GM21825 (cell line): ENCODE measurements at regions not wholly inside any gene's neighbourhood (a gene's known extent, or its start where the extent isn't known, plus 50 kb on each side); places are given as distances from the start of the nearest gene placed in this dataset.
"Not testable (repeated sequence)": the region's sequence is repeated elsewhere in the genome, so short reads cannot be mapped to it uniquely, and the experiment has no call there.

ENCODE experiments used
- ATAC-seq: cut with Tn5 transposase; IDR thresholded peaks from one replicate; pipeline ENCODE4 v1.9.1; 2021; ENCODE audit warnings: mild to moderate bottlenecking, moderate library complexity; ENCODE audit not compliant: unreplicated experiment

DNA sequence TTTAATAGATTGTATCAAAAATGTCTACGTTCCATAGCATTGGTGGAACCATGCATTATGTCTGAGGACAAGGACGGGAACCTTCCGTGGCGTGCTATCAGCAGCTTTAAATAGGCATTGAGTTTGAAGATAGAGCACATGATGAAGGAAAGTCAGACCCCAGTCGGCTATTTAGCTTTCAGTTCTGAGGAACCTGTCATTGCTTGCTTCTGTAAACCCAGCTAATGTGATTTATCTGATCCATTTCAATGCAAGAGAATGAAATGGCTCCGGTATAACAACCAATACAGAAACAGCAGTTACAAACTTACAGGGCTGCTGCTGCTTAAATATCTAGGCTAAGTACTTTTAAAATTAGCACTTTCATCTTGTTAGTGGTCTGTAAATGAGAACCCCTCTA, 503.3 kb downstream of the RNF144A start:
- no peak for ATAC-seq

DNA sequence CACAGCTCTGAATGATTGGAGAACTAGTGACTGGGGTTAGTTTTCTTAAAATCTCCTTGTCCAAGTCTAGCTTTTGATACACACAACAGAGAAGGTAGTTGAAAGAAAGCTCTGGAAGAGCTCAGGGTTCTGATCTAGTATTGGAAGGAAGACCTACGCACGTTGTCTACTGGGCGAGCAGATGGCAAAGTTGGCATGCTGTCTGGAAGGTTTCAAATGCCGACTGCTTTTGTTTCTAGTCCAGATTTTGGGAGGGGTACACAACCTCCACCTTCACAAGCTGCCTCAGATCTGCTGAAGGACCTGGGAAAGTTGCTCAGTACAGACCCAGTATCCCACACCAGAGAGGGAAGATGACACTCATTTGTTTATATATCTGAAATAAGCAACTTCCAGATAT, 507.3 kb downstream of the RNF144A start:
- ATAC-seq, result no peak

DNA sequence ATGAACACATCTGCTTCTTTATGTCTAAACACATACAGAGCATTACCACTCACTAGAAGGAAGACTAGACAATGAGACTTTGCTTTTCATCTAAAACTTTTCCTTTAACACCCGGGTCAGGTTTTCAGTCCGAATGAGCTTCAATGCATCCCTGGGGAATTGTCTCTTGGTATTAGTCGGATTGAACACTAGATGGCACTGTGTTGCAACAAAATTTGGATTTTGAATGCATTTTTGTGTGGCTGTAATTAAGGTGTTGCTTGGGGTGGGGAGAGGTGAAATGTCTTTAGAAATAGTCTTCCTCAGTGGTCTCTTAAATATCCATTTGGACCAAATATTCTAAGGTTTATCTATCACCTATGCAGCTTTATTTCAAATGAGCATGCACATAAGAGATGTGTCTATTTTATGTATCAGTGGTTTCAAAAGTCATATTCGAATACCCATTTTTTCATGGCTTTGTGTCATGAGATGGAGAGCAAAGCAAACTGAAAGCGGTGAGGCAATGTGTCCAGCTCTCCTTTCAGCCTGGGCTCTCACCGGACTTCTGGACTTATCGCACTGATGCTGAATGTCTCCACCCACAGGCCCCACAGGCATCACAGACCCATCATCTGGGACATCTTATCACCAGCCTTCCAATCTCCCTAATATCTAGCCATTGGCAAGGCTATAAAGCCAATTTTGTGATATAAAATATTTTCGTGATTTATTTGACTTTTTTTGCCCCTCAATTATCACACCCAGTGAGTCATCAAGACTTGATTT, 510.3 kb downstream of the RNF144A start:
- no peak for ATAC-seq

DNA sequence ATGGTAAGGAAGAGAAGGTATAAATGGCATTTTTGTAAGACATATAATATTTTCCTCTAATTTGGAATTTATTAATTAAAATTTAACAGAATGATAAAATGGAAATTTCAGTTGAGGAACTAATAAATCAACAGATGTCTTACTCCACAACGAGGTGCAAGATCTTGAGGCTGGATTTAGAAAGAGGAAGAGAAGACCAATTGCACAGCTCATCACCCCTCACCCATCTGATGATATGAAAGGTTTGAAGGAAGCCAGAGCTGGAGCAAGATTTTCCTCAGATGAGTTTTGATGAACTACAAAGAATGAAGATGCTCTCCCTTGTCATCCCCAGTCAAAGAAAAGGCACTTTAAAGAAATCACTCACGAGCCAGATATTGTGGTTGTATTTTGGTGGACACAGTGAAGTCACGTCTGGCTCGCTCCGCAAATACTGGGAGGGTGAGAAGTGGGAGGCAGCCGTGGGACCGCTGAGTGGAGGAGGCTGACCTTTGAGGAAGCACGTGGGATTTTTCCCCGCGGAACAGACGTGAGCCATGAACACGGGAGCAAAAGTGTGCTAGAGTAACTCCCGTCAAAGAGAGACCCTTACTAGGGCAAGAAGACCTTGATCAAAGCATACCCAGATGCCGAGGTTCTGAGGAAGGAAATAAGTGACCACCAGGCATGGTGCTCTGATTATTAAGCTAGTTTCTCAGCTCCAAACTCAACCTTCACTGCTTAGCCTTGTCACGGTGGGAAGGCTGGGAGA, 511.4 kb downstream of the RNF144A start:
- ATAC-seq, result no peak

DNA sequence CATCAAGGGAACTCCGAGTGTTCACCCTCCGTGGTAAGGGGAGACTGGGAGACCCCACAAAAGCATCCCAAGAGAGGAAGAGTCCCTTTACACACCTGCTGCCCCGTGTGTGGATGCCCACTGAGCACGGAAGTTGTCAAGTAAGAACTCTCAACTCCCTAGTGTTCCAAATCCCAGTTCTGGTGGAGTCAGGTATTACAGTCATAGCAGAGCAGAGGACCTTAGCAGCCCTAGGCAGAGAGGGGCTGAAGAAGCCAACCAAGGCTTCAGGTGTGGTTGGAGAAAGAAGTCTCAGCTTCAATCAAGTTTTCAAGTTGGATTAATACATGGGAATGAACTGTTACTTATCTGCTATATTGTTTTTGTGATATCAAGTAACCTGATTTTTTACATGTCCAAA, 512.5 kb downstream of the RNF144A start:
- ATAC-seq, result no peak

DNA sequence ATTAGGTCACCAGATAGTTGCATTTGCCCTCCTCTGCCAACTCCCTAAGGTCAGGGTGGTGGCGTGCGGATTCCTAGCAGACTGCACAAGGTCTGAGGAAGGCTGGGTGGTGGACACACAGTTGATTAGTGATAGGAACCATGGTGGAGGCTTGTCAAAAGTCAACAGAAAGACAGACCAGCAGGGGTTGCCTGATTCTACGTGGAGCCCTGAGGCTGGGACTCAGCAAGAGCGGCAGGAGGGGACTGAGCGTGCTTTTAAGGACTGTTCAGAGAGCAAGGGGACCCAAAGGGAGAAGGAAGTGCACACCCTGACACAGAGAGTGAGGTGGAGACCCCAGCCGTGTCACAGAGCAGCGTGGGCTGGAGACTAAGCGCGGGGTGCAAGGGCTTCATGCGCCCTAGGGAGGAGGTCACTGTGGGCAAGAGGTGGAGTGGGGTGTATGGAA, 513.2 kb downstream of the RNF144A start:
- no peak for ATAC-seq

DNA sequence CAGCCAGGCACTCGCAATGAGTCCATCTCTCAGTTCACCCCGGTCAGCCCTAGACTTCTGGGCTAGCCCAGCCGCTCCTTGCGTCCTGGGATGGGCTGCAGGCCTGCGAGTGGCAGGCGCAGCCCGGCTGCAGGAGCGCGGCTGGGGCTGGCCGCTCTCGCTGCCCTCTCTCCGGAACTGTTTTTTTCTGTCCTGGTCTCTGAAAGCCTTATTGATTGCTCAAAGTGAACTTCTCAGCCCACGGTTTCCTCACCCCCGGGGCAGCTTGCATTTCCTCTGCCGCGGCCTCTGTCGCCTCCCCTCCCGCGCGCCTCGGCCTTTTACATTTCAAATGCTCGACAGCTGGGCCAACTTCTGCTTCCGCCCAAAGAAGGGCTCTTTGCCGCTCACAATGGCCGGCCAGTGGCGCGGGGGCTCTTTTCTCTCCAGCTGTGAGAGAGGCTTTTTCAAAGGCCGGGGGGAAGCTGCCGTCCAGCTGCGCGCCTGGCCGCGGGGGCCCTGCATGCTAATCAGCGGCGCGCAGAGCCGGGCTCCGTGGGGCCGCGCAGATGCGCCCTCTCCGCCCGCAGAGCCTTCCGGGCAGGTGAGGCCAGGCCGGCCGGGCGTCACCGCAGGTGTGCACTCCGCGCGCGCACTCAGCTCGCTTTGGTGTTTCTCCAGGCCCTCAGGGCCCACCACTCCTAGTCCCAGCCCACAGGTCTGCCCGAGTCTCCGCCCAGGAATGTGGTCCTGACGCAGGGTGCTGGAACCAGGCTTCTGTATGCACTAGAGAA, 513.8 kb downstream of the RNF144A start:
- ATAC-seq, result no peak

DNA sequence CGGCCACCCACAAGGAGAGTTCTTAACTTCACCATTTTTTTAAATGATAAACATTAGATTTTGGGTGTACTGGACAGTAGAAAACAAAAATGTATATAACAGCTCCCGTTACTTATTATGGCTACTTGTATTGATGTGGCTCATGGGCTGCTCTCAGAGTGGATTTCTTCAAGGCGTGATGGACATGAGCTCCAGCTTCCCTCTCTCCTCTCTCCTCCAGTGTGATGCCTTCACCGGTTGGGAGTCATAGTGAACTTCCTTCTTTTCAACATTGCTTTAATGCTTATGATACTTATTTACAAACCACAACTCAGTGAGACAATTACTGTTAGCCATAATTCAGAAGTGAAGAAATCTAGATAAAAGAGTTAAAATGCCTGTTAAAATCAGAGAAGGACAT, 515.2 kb downstream of the RNF144A start:
- no peak for ATAC-seq

DNA sequence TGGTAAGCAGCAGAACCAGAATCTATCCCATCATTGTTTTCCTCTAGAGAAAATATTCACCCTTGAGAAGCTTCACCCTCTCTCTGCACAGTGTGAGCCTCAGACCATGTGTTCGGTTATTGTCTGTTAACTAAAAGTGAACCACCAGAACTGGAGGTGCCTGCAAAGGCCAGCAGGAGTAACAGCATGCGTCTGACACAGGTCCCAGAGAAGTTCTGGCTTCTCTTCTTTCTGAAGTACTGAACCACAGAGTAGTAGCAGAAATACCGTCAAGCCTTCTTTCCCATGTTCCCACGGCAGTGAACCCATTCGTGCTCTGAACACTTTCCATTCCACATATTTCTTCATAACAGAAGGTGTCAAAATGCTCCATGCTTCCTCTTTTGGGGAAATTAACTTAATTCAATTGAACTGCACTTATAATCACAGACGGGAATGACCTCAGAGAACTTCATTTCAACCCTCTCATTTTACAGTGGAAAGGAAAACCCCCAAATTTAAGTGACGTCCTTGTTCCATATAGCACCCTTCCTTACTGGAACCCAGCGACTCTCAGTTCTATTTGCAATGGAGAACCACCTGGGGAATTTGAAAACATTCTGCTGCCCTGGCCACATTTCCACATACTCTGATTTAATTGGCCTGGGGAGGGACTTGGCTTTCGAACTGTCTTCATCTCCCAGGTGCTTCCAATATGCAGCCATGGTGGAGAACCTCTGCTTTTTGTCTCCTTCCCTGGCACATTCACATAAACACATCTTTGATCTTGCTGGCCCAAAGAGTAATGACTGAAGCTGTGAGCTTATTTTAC, 519.1 kb downstream of the RNF144A start:
- ATAC-seq, result no peak

DNA sequence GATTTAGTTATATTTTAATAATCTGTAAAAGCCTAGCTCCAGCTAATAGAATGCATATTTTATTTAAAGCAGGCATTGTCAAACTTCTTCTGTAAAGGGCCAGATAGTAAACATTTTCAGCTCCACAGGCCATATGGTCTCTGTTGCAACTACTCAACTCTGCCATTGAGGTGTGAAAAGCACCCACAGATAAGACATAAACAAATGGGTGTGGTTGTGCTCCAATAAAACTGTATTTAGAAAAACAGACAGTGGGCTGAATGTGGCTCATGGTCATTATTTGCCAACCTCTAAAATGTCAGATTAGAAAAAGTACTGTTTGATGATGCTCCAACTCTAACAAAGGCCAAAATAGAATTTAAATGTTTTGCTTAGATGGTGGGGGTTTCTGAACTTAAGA, 519.9 kb downstream of the RNF144A start:
- no peak for ATAC-seq

DNA sequence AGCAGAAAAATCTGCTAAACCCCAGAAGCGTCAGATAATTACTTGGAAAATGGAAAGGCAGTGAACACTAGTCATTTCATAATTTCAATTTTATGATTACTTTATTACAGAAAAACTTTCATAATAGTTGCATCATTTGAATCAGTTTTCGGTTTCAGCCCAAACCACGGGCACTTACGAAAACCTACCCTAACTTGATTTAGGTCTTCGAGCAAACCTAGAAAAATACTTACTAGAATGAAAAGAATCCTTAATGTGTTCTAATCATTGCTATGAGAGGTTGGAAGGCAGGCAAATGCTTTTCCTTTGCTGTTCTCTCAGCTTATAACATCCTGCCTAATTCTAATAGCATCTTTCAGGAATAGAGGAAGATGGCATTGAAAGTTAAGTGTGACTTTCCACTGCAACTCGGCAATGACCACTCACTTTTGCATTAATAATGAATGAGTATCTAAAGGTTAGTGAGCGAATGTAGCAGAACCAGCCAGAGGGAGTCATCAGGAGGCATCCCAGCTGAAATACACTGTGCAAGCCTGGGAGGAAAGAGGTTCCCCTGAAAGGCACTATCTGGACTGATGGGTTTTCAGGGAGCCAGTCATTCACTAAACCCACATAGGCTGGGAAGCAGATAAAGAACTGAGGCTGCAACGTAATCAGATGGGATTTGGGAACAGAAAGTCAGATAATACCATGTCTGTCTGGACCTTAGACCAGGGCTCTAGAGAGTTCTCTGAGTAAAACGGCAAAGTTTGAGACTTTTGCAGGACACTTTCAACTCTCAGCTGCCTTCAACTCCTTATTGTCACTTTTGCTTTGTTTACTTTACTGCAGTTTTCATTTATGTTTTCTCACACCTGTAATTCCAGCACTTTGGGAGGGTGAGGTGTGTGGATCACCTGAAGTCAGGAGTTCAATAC, 520.8 kb downstream of the RNF144A start:
- ATAC-seq, result no peak

DNA sequence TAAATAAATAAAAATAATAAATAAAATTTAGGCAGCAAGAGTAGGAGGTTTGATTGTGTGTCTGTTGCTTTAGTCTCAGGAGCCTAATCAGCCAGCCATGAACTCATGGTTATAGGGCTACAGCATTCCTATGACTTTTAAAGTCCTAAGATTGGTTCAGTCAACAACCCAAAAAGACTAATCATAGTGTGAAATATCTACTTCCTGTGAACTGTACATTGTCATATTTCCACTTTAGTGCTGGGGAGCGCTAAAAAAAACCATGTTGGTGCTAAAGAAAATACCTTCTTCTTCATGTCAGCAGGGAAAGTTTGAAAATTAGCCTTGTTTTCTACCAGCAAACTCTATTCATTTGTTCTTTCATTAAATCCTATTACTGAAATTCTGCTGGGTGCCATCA, 521.6 kb downstream of the RNF144A start:
- no peak for ATAC-seq

DNA sequence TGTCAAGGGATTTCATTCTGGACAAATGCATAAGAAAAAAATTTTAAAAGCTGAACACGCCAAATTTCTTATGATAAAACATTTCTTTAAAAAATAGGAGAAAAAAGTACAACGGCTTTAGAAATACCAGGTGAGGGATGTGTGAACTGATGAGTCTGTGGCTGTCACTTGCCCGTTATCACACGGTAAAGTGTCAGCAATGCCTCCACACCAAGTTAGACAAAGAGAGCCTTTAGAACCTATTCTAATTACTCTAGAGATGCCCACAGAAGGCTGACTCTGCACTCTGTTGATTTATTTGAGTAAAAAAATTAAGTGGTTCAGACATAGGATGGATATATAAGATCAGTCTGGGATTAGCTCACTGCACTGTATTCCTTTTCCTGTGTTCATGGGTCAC, 523.8 kb downstream of the RNF144A start:
- no peak for ATAC-seq

DNA sequence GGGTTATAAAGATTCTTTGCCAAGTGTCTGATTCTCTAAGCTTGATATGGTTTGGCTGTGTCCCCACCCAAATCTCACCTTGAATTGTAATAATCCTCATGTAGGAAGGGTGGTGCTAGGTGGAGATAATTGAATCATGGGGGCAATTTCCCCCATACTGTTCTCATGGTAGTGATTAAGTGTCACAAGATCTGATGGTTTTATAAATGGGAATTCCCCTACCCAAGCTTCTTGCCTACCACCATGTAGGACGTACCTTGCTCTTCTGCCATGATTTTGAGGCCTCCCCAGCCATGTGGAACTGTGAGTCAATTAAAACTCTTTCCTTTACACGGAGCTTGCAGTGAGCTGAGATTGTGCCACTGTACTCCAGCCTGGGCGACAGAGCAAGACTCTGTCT, 524.6 kb downstream of the RNF144A start:
- ATAC-seq, result not testable (repeated sequence)

DNA sequence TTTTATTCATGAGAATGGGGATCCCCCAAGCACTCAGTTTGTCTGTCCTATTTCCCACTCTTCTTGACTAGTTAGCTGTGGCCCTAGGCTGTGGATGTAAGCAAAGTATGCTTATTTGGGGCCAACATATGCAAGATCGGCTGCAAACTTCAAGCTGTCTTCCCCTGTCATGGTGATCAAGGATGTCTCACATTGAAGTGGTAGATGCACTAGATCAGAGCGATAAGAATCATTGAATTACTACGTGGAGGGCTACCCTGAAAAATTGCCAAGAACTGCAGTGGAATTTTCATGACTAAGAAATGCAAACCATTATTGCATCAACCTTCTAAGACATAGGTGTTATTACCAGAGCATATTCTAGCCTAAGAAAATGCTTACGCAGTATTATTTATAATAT, 527.4 kb downstream of the RNF144A start:
- no peak for ATAC-seq

DNA sequence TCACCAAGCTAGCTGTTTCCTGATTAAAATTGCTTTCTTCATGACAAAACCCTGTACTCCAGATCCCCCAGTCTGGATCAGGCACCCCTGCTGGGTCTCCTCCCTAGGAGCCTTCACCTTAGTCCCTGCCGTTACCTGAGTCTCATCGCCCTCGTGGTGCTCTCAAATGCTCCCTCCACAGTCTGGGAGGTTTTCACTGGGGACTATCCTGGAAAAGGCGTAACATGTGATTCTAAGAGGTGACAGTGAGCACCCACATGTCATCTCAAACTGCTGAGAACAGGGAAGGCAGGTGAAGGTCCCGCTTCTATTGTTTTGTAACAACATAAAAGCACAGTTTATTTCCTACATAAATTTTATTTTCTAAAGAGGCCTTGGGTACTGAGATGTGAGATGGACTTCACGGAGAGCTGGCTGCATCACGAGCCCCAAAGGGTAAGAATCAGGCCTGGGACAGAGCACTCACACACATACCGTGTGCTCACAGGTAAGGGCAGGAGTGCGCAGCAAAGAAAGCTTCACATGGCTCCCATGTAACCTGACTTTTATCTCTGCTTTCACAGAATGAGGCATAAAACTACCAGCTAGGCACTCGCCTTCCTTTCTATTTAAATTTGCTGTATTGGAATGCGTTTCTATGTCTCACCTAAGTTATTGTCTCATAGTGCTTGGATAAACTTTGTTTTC, 531.5 kb downstream of the RNF144A start:
- no peak for ATAC-seq

DNA sequence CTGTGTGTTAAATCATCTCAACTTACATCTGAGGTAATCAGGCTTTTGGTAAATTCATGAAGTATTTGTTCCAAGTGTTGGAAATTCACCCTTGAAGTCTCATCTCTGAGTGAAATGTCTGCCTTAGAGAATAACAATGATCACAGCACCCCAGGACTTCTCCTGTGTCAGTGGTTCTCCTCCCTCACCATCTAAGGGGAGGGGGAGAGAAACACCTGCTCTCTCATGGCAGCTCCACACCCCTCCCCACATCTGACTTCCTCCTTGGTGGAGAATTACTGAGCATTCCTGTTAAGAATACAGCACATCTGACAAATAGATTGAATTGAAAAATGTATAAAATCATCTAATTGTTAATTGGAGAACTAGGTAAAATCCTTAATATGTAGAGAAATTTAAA, 532.1 kb downstream of the RNF144A start:
- no peak for ATAC-seq

DNA sequence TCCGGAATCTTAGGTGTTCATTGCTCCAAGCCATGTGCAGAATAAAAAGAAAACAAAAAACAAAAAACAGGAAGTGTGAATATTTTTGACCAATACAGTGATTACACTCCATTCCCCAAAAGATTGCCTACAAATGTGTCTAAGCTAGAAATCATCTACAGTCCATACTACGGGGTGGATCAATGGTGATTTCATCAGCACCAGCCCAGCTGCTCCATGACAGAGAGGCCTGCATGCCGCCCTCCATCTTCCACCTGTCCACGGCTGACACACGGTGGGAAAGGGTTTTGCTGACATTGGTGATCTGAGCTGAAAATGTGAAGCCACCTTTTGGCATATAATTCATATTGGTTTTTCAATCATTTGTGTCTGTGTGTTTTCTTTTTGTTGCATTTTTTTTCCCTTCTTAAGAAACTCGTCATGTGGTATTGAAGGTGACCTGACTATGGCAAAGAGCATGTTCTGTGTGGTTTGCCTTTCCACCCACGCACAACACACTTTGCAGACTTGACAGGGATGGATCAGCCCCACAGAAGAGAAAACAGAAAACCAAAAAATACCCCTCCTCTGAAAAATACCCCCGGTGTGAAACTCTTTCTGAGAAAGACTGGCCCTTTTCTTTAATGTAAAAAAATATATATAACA, 533.1 kb downstream of the RNF144A start:
- ATAC-seq, result no peak

DNA sequence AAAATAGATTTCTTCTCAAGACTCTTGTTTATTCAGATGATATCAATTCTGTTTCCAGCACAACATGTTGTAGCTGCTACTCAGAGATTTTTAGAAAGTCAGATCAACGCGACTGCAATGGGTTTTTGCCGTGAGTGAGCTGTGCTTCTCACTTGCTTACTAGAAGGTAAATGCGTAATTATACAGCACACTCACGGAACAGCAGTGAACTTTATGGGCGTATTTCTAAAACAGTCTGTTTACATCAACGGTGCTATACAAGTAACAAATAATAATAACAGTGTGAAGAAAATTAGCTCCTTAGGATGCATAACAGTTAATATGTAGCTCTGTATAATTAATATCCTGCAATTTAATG, 533.6 kb downstream of the RNF144A start:
- ATAC-seq, result no peak
